ENCODE measurements at regions not wholly inside any gene's neighbourhood (a gene's known extent, or its start where the extent isn't known, plus 50 kb on each side); places are given as distances from the start of the nearest gene placed in this dataset.

GRCh38 chr7:16212610-16213009 is 208.7 kb downstream of the CRPPA start:
- no peak for FAIRE-seq

- no peak for FAIRE-seq
These were observed 209.3 kb downstream of the CRPPA start for GRCh38 chr7:16212032-16212431.

- FAIRE-seq, result no peak
These were observed 209.9 kb downstream of the CRPPA start for GRCh38 chr7:16211402-16211925.

- no peak for FAIRE-seq
These were observed 211.2 kb downstream of the CRPPA start for GRCh38 chr7:16210171-16210570.

- no peak for FAIRE-seq
These were observed 214.0 kb downstream of the CRPPA start for GRCh38 chr7:16207321-16207720.

GRCh38 chr7:16205466-16205865 is 215.9 kb downstream of the CRPPA start:
- no peak for FAIRE-seq

- no peak for FAIRE-seq
These were observed 216.4 kb downstream of the CRPPA start for GRCh38 chr7:16204953-16205352.

- FAIRE-seq, result no peak
These were observed 218.3 kb downstream of the CRPPA start for GRCh38 chr7:16203065-16203464.

GRCh38 chr7:16202303-16202702 is 219.0 kb downstream of the CRPPA start:
- no peak for FAIRE-seq

GRCh38 chr7:16200591-16200990 is 220.7 kb downstream of the CRPPA start:
- FAIRE-seq, result no peak

- no peak for FAIRE-seq
These were observed 227.7 kb downstream of the CRPPA start for GRCh38 chr7:16193631-16194030.

- no peak for FAIRE-seq
These were observed 232.2 kb downstream of the CRPPA start for GRCh38 chr7:16189026-16189715.

GRCh38 chr7:16187131-16187530 is 234.2 kb downstream of the CRPPA start:
- FAIRE-seq, result no peak

GRCh38 chr7:16178585-16178984 is 242.8 kb downstream of the CRPPA start:
- FAIRE-seq, result no peak

- no peak for FAIRE-seq
These were observed 243.2 kb downstream of the CRPPA start for GRCh38 chr7:16178092-16178491.

- no peak for FAIRE-seq
These were observed 247.1 kb downstream of the CRPPA start for GRCh38 chr7:16174253-16174652.

- FAIRE-seq, result no peak
These were observed 249.0 kb downstream of the CRPPA start for GRCh38 chr7:16172366-16172765.

- no peak for FAIRE-seq
These were observed 249.4 kb downstream of the CRPPA start for GRCh38 chr7:16171928-16172327.

- no peak for FAIRE-seq
These were observed 250.7 kb downstream of the CRPPA start for GRCh38 chr7:16170671-16171070.

- no peak for FAIRE-seq
These were observed 251.8 kb downstream of the CRPPA start for GRCh38 chr7:16169537-16169936.

GRCh38 chr7:16167526-16167925 is 253.8 kb downstream of the CRPPA start:
- no peak for FAIRE-seq

GRCh38 chr7:16144361-16144760 is 277.0 kb downstream of the CRPPA start:
- no peak for FAIRE-seq

- FAIRE-seq, result no peak
These were observed 283.4 kb downstream of the CRPPA start for GRCh38 chr7:16137944-16138343.

- FAIRE-seq, result no peak
These were observed 284.4 kb downstream of the CRPPA start for GRCh38 chr7:16136896-16137295.

- no peak for FAIRE-seq
These were observed 285.7 kb downstream of the CRPPA start for GRCh38 chr7:16135658-16136057.

All from endometrium (tissue), 2 donors.